Choroid plexus epithelial cell (primary cell): ENCODE measurements at regions not wholly inside any gene's neighbourhood (a gene's known extent, or its start where the extent isn't known, plus 50 kb on each side); places are given as distances from the start of the nearest gene placed in this dataset.
A peak's percentile ranks its signal among the peaks of the same experiment; 100 is the strongest.

ENCODE experiments used
- DNase-seq: peaks from one replicate; pipeline ENCODE4 v3.0.0-alpha.2; 2010; ENCODE audit warnings: low read depth
- H3K4me3 ChIP-seq: 2 replicates; pipeline ENCODE4 v1.5.1; 2011; ENCODE audit warnings: low read depth, mild to moderate bottlenecking, control low read depth, low read length, moderate library complexity
- CTCF ChIP-seq: conservative IDR thresholded peaks from 2 replicates; pipeline ENCODE4 v1.5.1; 2011; ENCODE audit warnings: low read depth, mild to moderate bottlenecking, control low read depth, inconsistent platforms, low read length, moderate library complexity

GRCh38 chr11:103530257-103530656 lies 421.0 kb downstream of the DYNC2H1 start:
- peak; percentile 24 for DNase-seq
- H3K4me3 ChIP-seq: no peak overlapping the region
- no peak for TF ChIP-seq CTCF

- no peak for TF ChIP-seq CTCF
- peak; percentile 72 for DNase-seq
- H3K4me3 ChIP-seq: no peak overlapping the region
Observed at GRCh38 chr11:103532133-103532788, 423.0 kb downstream of the DYNC2H1 start.

- H3K4me3 ChIP-seq: no peak overlapping the region
- no peak for TF ChIP-seq CTCF
- no peak for DNase-seq
Observed at GRCh38 chr11:103534191-103534590, 425.0 kb downstream of the DYNC2H1 start.

GRCh38 chr11:103534959-103535358 lies 425.7 kb downstream of the DYNC2H1 start:
- H3K4me3 ChIP-seq: no peak overlapping the region
- DNase-seq: no peak
- TF ChIP-seq CTCF: no peak

- TF ChIP-seq CTCF: no peak
- DNase-seq: no peak
- peak overlapping the region; percentile 26 for H3K4me3 ChIP-seq
Observed at GRCh38 chr11:103536335-103536722, 427.1 kb downstream of the DYNC2H1 start.

- peak; percentile 79 for DNase-seq
- no peak overlapping the region for H3K4me3 ChIP-seq
- TF ChIP-seq CTCF: peak; percentile 71
Observed at GRCh38 chr11:103537904-103538502, 428.8 kb downstream of the DYNC2H1 start.

GRCh38 chr11:103539166-103539565 lies 429.9 kb downstream of the DYNC2H1 start:
- DNase-seq: no peak
- H3K4me3 ChIP-seq: no peak overlapping the region
- no peak for TF ChIP-seq CTCF
